ENCODE measurements at regions not wholly inside any gene's neighbourhood (a gene's known extent, or its start where the extent isn't known, plus 50 kb on each side); places are given as distances from the start of the nearest gene placed in this dataset.

DNA sequence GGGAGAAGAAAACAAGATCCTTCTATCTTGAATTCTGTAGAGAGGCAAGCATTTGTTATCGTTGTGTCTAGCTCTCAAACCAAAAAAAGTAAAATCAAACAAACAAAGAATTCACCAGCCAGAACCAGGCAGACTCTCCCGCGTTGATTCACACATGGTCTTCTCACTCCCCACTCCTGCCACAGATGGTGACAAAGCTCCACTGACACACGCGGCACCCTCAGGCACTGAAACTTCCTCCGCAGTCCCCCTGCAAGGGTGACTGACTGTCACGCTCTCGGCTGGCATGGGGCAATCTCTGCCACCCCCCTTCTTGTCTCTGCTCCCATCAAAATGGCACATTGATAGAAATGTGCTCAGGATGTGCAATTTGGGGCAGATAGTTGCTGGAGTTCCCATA lies 304.9 kb downstream of the DHX15 start:
- DNase-seq = no peak

DNA sequence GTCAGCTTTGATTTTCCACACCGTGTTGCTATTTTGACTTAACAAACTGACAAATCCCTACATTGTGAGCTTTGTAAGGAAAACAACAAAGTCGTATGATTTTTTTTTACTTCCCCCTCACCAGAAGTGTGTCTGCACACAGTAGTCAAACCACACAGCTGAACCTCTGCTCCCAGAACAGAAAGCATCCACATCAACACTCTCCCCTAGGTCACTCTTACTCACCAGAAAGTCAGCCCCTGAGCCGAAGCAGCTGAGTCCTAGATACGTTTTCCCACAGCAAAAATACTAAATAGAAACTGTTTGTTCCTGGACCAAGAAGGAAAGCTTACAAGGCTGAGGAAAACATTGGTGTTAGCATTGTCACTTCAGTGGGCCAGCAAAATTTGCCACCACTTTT lies 305.7 kb downstream of the DHX15 start:
- DNase-seq = no peak

DNA sequence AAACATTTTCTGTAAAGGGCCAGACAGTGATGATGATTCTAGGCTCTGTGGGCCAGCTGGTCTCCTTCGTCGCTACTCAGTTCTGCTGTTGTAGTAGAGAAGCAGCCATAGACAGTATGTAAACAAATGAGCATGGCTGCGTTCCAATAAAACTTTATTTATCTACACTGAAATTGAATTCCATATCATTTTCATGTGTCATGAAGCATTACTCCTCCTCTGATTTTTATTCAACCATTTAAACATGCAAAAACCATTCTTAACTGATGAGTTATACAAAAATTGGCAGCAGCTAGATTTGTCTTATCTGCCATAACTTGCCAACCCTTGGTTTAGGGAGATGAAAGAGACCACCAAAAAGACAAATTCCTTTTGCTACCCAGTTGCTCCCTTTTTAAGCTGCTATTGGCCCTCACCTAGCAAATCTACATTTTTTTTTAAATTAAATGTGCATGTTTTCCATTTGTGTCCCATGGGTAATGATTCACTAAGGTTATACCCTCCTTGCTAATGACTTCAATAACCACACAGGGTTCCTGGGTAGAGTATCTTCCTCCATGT lies 309.9 kb downstream of the DHX15 start:
- no peak for DNase-seq

DNA sequence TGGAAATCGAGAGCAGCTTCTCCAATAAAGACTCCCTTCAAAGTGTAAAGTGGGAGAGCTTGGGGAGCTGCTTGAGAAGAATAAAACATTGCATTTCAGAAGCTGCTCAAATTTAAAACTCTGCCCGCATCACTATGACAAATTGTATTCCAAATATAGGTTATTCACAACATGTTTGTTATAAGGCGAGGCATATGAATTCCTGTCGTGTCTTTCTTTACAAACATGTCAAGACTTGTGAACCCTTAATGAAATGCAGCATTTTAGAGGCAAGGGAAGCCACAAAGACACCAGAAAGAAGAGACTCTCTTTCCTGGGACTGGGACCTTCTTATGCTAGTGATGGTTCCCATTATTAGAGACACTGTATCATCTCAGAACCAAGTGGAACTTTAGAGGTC lies 311.2 kb downstream of the DHX15 start:
- DNase-seq = no peak

DNA sequence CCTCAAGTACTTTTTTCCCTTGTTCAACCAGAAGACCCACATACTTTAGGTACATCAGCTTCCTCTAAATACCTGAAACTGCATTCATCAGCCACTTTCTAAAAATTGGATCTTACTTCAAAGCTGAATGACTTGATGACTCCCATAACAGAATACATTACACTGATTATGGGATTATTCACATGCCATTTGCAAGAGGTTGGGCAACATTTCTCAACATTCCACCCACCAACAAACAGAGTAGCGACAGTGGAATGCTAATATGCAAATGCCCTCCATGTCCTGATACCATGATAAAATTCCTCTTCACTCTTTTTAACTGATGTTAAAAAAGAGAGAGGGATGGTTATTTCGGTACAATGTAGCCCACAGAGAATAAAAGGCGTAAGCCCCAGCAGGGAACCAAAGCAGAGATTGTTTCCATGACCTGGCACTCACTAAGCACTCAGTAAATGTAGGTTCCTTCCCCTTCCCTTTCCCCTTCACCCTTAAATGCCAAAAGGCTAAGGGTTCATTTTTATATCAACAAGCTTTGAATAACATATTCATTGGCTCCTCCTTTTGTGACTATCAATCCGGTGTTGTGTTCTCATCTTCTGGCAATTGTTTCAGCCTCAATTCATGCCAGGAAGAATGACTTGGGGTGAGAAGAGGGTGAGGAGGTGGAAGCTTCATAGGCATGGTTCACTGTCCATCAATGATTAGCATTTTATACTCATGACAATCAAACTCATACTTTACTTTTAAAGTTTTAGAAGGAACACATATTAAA lies 317.2 kb downstream of the DHX15 start:
- no peak for DNase-seq

DNA sequence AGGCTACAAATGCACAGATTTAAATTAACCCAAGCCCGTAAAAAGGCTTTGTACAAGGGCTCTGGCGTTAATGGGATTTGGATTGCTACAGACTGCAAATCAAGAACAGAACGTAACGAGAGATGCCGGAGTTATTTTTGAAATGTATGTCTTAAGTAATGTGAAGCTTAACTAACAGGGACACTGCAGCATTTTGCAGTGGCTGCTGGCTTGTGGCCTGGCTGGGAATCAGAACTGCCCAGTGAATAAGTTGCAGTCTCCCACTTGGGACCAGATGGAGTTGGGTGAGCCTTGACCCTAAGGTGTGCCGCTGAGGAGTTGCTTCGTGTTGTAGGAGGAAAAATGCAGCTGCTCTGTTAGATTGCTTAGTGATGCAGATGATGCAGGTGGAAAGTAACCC lies 318.4 kb downstream of the DHX15 start:
- no peak for DNase-seq

DNA sequence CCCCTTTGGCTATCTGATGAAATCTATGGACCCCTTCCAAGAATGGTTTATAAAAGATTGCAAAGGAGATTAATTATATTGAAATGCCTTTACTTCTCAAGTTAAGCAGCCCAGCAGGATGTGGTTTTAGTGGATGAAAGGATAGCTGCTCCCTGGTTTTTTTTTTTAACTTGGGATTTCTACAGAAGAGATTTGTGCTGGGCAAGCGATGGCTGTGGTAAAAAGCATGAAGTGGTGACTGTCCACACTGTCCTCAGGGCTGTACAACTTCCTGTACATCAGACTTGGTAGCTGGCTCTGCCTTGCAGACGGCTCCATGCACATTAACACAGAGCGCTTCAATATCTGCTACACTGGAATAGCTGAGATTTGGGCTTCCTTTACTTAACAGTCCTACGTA lies 321.7 kb downstream of the DHX15 start:
- DNase-seq = no peak

DNA sequence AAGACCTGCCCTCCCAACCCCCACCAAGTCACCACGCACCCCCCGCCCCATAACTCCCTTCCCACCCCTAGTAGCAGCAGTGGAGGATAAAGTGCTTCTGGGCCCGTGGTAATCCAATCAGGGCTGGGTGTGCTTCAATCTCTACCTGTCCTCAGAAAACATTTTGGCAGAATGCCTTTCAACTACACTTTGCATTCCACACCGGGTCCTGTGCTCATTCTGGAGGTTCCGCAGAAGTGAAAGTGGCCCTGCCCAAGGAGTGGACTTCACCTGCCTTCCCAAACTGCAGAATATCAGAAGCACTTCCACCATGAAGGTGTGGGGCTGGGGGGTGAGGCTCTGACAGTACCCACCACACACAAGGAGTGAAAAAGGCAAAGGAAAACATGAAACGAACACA lies 322.3 kb downstream of the DHX15 start:
- DNase-seq = no peak

DNA sequence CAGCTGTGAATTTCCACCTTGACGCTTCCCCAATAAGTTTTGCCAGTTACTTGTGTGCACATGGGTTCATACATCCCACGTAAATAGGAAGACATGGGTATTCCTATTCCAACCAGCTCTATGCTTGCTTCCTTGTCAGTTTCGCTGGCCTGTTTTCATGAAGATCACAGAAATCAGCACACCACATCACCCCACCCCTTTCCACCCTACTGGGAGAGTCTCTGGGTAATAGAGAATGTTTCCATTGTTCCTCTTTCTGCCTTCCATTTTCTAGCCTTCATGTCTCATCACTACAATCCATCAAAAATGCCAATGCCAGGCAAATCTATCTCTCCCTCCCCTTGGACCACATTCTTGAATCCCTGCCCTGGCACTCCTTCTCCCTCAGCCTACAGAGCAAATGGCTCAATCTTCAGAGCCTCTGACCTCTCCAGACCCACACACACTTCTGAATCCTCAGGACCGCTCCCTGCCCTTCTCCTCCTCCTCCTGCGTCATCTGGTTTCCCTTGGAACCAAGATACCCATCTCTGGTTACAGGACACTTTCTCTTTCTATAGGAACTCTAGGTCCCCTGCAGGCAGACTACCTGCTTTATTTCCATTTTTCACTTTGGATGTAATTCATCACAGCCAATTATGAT lies 323.3 kb downstream of the DHX15 start:
- no peak for DNase-seq

DNA sequence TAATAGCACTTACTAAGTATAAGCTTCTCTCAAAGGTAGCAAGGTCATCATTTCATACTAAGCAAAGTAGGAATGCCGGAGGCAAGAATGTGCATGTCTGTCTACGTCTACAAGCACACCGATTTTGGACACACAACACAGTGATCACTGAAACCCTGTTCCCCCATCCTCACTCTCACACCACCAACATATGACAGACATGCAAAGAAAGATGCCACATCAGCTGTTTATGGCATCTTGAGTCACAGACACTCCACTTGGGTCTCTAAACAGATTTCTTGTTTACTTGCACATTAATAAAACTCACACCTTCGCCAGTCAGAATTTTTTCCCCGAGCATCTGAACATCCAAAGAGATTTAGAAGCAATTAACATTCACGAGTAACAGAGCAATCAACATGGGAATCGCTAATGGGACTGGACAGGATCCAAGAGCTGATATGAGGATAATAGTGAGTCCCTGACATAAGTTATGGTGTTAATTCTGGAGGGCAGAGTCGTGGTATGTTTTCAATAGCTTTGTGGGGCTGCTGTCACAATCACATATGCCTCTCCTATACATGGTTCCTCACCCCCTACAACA lies 324.1 kb downstream of the DHX15 start:
- DNase-seq = no peak

DNA sequence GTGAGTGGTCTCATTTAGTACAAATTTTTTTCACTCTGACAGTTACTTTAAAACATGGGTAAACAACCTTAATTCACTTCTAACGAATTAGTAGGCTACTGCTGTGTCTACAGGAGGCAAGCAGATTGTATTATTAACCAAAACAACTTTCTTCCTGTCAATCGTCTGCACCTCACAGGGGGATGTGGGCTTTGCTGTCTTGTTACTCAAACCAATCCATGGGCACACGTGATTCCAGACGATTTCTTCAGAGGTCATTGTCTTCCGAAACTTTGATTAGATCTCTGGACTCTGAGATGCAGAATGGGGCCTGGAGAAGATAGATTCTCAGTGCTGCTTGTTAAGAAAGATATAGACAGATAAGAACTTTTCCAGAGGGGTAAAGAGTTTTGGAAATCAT lies 327.8 kb downstream of the DHX15 start:
- DNase-seq = no peak

DNA sequence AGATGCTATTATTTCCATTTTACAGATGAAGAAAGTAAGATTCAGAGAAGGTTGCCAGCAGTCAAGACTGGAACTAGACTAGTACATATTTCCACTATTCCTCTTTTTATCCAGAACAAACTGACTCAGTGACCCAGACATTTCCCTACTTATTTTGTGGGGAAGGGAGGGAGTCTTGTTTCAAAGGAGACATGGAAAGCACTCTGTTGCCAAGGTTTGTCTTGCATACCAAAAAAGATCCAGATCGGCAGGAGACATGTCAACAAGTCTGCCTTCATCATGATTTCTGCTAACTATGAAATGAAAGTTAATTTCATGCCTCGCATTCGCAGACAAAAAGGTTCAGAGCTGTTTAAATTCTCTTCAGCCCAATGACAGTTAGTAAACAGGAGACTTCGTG lies 328.3 kb downstream of the DHX15 start:
- no peak for DNase-seq

DNA sequence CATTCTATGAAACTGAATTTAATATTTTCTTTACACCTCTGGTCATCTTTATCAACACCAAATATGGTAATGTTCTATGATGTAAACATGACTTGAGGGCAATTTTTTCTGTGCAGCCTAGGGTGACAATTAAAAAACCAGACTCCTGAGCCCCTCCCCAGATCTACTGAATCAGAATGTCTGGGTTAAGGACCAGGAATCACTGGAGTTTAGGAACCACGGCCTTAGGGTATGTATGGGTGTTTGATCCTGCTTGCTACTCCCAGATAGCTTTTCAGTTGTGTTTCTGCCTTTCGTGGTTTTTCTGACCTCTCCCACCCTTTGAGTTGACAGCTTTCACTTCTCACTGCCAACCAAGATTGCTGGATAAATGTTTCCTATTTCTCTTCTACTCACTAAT lies 332.2 kb downstream of the DHX15 start:
- no peak for DNase-seq

DNA sequence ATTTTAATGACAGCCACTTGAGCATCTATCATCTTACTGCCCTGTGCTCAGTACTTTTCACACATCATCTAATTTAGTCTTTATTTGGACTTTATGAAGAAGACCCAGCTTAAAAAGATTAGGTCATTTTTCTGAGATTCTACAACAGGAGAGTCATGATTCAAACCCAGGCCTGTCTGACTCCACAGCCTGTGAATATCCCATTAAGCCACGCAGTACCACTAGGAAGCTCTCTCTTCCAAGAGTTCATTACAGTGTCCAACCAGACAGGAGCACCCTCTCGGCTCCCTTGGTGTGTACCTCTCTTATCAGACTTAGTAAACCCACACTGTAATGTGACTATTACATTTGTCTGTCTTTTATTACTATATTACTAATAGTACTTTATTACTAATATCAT lies 332.8 kb downstream of the DHX15 start:
- no peak for DNase-seq

DNA sequence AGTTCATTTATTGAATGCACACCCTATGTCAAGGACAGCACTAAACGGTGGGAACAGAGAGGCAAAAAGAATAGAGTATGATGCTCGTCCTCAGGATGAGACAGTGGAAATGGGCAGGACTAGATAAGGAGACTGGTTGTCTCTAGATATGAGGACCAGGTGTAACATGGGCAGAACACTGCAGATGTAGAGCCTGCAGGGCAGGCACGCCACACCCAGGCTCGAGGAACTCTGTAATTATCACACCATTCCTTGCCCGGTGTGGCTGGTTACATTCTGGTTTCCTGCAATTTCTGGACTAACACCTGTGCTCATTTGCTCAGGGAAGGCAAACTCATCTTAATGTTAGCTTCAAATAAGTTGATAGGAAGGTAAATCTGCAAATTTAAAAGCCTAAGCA lies 334.4 kb downstream of the DHX15 start:
- DNase-seq = no peak

DNA sequence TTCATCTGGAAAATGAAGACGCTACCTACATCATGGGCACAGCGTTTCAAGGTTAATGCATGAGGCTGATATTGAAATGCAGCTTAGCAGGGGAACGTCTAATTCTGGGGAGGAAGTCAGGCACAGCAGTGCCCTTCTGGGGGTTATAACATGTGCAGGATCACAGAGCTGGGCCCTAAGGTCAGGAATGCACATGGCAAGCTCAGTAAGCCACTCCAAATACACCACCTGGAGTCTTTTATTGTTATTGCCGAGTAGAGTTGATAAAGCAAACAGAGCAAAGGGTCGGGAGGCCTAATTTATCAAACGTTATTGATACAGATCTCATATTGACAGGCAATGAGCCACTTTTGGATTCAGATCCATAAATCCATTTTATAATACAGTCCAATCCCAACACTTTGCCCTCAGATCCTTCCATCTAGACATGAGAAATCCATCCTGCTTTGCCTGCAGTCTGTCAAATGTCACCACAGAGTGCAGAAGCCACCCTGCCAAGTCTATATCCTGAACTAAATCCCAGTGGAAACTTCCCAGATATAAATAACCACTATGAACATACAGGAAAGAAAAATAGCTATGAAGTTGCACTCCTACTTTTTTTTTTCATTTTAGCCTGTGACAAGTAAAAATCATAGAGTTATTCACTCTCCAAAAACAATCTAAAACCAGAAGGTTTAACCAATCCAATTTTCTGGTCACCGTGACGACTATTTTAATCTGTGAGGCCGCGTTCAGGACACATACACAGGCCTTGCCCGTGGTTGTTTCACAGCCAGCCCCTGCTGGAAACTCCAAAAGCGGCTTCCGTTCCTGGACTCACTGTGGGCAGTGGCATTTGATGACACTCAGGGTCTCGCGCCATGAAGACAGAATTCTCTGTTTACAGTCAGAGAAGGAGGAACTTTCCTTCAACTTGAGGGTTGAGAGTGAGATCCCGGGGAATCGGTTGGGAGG lies 335.4 kb downstream of the DHX15 start:
- DNase-seq = no peak

DNA sequence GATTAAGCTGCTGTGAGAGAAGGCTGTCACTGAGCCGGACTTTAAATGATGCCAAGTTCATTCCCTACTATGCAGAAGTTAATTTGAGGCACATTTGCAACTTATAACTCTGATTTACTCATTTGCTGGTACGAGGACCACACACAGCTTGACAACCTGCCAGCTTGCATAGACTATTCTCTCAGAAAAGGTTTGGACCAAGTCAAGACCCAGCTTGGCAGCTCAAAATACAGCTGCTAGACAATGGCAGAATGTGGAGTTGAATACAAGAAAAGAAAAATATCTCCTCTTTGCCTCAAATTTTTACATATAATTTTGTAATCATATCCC lies 338.9 kb downstream of the DHX15 start:
- DNase-seq = no peak

DNA sequence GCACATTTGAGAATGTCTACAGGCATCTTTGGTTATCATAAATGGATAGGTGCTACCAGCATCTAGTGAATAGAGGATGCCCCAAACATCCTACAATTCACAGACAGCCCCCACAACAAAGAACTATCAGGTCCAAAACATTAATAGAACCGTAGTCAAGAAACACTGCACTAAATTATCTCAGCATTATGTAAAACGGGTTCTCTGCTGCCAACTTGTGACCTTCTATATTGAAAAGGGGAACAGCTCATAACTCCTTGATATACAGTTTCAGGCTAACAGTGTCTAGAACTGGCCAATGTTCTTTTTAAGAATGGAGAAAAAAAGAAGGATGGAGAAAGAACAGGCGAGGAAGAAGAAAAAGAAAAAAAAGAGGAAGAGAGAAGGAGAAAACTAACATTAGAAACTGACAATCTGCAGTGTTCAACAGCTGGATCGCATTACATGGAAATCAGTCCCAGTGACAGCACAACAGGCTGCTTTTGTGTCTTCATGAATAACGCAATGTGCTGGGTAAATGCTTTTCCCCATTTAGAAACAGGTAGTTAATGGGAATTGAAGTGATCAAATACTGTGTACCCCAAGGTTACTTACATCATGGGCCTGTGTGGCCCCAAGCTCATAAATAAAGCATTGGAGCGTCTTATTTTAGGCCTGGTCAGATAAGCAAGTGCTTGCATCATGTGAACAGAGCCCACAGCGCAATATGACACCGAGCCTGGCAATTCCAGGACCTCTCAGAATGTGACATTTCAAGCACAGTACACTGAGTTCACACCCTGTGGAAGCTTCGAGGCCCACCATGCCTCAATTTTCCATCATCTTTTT lies 339.5 kb downstream of the DHX15 start:
- no peak for DNase-seq

DNA sequence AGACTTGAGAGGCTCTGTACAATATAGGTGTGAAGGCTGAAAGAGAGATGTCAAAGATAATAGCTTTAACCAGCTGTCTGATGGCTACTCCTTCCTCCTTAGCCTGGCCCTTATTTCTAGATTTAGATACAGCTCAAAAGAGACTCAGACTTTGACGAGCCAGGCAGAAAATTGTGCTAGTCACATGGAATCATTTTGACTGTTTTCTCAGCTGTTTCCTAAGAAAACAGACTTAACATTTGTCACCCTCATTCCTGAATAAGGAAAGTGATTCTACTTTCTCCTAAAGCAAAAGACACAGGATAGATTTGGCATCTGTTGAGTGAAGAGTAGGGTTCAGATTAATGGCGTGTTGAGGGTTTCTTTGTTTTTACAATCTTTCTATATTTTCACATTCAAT lies 340.7 kb downstream of the DHX15 start:
- no peak for DNase-seq

DNA sequence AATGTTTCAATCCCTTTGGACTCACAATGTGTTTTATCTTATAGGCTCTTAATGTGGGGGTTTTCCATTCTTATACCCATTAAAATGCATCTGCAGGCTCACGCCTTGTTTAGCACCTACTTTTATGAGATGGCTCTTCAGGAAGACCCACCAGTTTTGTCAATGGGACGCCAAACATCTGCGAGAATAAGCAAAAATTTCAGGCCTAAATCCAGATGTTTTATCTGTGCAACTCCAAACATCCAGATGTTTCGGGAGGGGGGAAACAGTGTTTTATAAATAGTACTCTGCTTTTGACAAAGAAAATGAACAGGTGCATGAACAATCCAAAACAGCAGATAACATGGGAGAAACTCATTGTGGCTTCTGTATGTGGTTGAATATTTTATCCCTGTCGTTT lies 342.8 kb downstream of the DHX15 start:
- DNase-seq = no peak

DNA sequence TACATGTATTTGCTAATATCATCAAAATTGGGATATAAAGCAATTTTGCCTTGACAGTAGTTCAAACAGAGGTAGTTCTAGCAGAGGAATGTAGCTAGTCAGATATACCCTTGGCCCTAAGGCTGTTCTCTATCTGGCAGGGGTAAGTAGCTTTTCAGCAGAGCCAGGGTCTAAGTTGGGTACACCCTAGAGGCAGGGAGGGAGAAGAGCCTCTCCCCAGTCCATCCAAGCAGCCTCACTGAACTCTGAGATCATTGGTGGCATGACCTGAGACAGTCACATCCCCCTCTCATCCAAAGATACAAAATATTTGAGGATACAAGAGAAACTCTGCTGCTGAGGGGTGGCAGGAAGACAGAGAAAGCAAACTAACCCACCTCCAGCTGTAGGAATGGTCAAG lies 343.7 kb downstream of the DHX15 start:
- DNase-seq = no peak

DNA sequence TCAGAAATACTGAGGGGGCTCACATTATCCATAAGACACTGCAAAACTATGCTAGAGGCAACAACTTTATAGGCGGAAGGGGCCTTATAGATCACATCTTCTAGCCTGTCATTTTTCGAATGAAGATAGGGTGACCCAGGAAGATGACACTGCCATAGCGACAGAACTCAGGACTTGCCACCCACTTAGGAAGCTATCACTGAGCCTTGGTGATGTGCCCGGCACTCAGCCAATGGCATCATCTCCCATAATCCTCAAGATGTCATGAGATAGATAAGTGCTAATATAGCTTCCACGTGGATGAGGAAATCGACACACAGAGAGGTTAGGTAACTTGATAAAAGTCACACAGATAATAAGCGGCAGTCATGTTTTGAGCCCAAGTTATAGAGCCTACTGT lies 346.6 kb downstream of the DHX15 start:
- no peak for DNase-seq
